Nephron (organoid): ENCODE measurements at regions not wholly inside any gene's neighbourhood (a gene's known extent, or its start where the extent isn't known, plus 50 kb on each side); places are given as distances from the start of the nearest gene placed in this dataset.
A peak's percentile ranks its signal among the peaks of the same experiment; 100 is the strongest.
"Not testable (repeated sequence)": the region's sequence is repeated elsewhere in the genome, so short reads cannot be mapped to it uniquely, and the experiment has no call there.

Experiments used
- H3K27ac Mint-ChIP-seq, 3 experiments: 2 replicates each; pipeline ENCODE4 v1.8.0; 2020; ENCODE audit warnings: mixed read lengths in 3 of 3, mild to moderate bottlenecking in 2 of 3, moderate library complexity in 1 of 3
- H3K27me3 Mint-ChIP-seq: 2 replicates; pipeline ENCODE4 v1.8.0; 2021; ENCODE audit warnings: low read depth, mild to moderate bottlenecking, moderate library complexity, mixed read lengths
- H3K36me3 Mint-ChIP-seq: 2 replicates; pipeline ENCODE4 v1.8.0; 2020; ENCODE audit warnings: low read depth, mixed read lengths
- H3K4me1 Mint-ChIP-seq: 2 replicates; pipeline ENCODE4 v1.8.0; 2020; ENCODE audit warnings: mixed read lengths
- H3K4me3 Mint-ChIP-seq, 3 experiments: 2 replicates each; pipeline ENCODE4 v1.8.0; 2020; ENCODE audit warnings: mild to moderate bottlenecking in 3 of 3, mixed read lengths in 3 of 3, moderate library complexity in 2 of 3
- H3K9me3 Mint-ChIP-seq: 2 replicates; pipeline ENCODE4 v1.8.0; 2020; ENCODE audit warnings: mixed read lengths
- CTCF ChIP-seq, 3 experiments: fragments of 200-600 bp; sonication (generic); IDR thresholded peaks; one replicate each; pipeline ENCODE4 v1.5.0; 2021; ENCODE audit warnings: antibody characterized with exemption in 3 of 3; ENCODE audit not compliant: unreplicated experiment in 3 of 3

GRCh38 chr16:14015033-14015432, 56.1 kb upstream of the MRTFB start:
- Mint-ChIP-seq H3K9me3 (peaks cover 1% of the 10 kb centered on the region), H3K4me1 (peaks cover 49% of the 10 kb centered on the region), H3K27me3 (no peaks in the 10 kb centered on the region), H3K36me3 (no peaks in the 10 kb centered on the region), H3K4me3 (peak overlapping the region; percentile 43 to 52 (median 48)), H3K27ac (peak overlapping the region; percentile 93 to 96 (median 94))
- TF ChIP-seq CTCF (IDR thresholded peaks at IDR 0.05; ENCODE audit: unreplicated experiment in 3 of 3) = no peak

GRCh38 chr16:14015461-14015860, 55.7 kb upstream of the MRTFB start:
- H3K9me3 Mint-ChIP-seq = peaks cover 3% of the 10 kb centered on the region
- peaks cover 48% of the 10 kb centered on the region for H3K4me1 Mint-ChIP-seq
- H3K27ac Mint-ChIP-seq = peak overlapping the region; percentile 93 to 96 (median 94)
- no peaks in the 10 kb centered on the region for H3K27me3 Mint-ChIP-seq
- H3K36me3 Mint-ChIP-seq = no peaks in the 10 kb centered on the region
- TF ChIP-seq CTCF (IDR thresholded peaks at IDR 0.05; ENCODE audit: unreplicated experiment in 3 of 3) = no peak
- H3K4me3 Mint-ChIP-seq = peak overlapping the region; percentile 43 to 52 (median 48)

GRCh38 chr16:14015948-14016347, 55.2 kb upstream of the MRTFB start:
- Mint-ChIP-seq H3K36me3 (no peaks in the 10 kb centered on the region), H3K27me3 (no peaks in the 10 kb centered on the region), H3K4me1 (peaks cover 44% of the 10 kb centered on the region), H3K4me3 (no peak overlapping the region), H3K9me3 (peaks cover 3% of the 10 kb centered on the region), H3K27ac (peak overlapping the region; percentile 93 to 96 (median 94))
- TF ChIP-seq CTCF (IDR thresholded peaks at IDR 0.05; ENCODE audit: unreplicated experiment in 3 of 3) = no peak

GRCh38 chr16:14016362-14016761, 54.8 kb upstream of the MRTFB start:
- H3K9me3 Mint-ChIP-seq, H3K27me3 Mint-ChIP-seq, H3K4me3 Mint-ChIP-seq, H3K36me3 Mint-ChIP-seq: not testable (repeated sequence)
- Mint-ChIP-seq H3K27ac (peak overlapping the region in 1 of 3 experiments; percentile 96), H3K4me1 (peaks cover 40% of the 10 kb centered on the region)

- no peak for TF ChIP-seq CTCF (IDR thresholded peaks at IDR 0.05; ENCODE audit: unreplicated experiment in 3 of 3)
- Mint-ChIP-seq H3K4me1 (peaks cover 30% of the 10 kb centered on the region), H3K27me3 (no peaks in the 10 kb centered on the region), H3K27ac (no peak overlapping the region), H3K36me3 (no peaks in the 10 kb centered on the region), H3K9me3 (peaks cover 3% of the 10 kb centered on the region), H3K4me3 (no peak overlapping the region)
Measured at GRCh38 chr16:14017886-14018285, 53.2 kb upstream of the MRTFB start.

- peaks cover 20% of the 10 kb centered on the region for H3K4me1 Mint-ChIP-seq
- H3K36me3 Mint-ChIP-seq = no peaks in the 10 kb centered on the region
- peaks cover 3% of the 10 kb centered on the region for H3K27me3 Mint-ChIP-seq
- no peak for TF ChIP-seq CTCF (IDR thresholded peaks at IDR 0.05; ENCODE audit: unreplicated experiment in 3 of 3)
- H3K9me3 Mint-ChIP-seq = peaks cover 3% of the 10 kb centered on the region
- H3K27ac Mint-ChIP-seq = peak overlapping the region; percentile 35 to 66 (median 43)
- H3K4me3 Mint-ChIP-seq = no peak overlapping the region
Measured at GRCh38 chr16:14018851-14019250, 52.3 kb upstream of the MRTFB start.
